ENCODE measurements at regions not wholly inside any gene's neighbourhood (a gene's known extent, or its start where the extent isn't known, plus 50 kb on each side); places are given as distances from the start of the nearest gene placed in this dataset.
"Not testable (repeated sequence)": the region's sequence is repeated elsewhere in the genome, so short reads cannot be mapped to it uniquely, and the experiment has no call there.

- no peak for DNase-seq (ENCODE audit: low read depth)
Observed at GRCh38 chr5:52607227-52607824, 180.4 kb upstream of the ITGA1 start.

DNA sequence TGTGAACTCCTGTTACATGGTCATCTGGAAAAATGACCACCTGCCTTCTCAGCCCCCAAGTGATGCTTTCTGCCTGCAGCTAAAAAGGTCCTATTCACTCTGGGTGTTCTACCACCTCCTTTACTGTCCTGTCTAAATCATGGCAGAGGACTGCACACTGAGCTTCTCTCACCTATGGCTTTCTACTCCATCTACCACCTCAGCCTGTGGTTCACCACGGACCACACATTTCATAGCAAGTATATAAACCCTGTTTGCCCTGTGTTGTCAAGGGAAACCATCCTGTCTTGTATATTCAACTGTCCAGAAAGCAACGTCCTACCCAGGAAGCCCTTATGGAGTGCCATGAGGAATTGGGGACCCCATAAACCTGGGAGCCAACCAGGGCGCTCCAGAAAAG is 167.4 kb upstream of the ITGA1 start:
- DNase-seq (ENCODE audit: low read depth), result no peak

- no peak for DNase-seq (ENCODE audit: low read depth)
Observed at GRCh38 chr5:52623291-52623690, 164.4 kb upstream of the ITGA1 start.

DNA sequence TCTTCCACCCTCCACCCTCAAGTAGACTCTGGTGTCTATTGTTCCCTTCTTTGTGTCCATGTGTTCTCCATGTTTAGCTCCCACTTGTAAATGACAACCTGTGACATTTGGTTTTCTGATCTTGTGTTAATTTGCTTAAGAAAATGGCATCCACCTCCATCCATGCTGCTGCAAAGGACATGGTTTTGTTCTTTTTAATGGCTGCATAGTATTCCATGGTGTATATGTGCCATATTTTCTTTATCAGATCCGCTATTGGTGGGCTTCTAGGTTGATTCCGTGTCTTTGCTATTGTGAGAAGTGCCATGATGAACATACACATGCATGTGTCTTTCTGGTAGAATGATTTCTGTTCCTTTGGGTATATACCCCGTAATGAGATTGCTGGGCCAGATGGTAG is 163.4 kb upstream of the ITGA1 start:
- no peak for DNase-seq (ENCODE audit: low read depth)

DNA sequence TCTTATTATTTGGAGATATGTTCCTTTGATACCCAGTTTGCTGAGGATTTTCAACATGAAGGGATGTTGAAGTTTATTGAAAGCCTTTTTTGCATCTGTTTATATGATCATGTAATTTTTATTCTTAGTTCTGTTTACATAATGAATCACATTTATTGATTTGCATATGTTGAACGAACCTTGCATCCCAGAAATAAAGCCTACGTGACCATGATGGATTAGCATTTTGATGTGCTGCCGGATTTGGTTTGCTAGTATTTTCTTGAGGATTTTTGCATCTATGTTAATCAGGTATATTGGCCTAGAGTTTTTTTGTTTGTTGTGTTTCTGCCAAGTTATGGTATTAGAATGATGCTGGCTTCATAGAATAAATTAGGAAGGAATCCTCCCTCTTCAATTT is 161.4 kb upstream of the ITGA1 start:
- DNase-seq (ENCODE audit: low read depth), result no peak

DNA sequence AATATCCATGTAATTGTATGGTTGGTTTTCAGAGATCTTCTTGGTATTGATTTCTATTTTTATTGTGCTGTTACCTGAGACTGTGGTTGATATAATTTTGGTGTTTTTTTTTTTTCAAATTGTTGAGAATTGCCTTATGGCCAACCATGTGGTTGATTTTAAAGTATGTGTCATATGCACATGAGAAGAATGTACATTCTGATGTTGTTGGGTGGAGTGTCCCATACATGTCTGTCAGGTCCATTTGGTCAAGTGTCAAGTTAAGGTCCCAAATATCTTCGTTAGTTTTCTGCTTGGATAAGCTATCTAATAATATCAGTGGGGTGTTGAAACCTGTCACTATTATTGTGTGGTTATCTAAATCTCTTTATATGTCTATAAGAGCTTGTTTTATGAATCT is 160.0 kb upstream of the ITGA1 start:
- DNase-seq (ENCODE audit: low read depth), result no peak

GRCh38 chr5:52632281-52632680 is 155.4 kb upstream of the ITGA1 start:
- no peak for DNase-seq (ENCODE audit: low read depth)

- DNase-seq (ENCODE audit: low read depth), result not testable (repeated sequence)
Observed at GRCh38 chr5:52634171-52634570, 153.5 kb upstream of the ITGA1 start.

DNA sequence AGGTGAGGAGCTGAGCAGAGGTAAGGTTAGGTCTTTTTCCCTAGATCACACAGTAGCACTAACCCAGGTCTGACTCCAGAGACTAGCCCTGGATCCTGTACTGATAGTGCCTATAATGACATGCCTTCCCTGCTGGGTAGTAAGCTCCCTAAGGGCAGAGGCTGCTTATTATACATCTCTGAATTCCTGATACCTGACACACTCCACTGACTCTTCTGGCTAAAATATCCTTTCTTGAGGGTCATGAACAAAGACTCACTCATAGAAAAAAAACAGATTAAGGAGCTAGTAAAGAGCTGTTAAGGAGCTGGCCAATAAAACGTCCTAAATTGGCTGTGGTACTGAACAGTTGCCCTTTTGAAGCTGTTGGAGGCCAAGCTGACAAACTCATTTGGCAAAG is 149.0 kb upstream of the ITGA1 start:
- no peak for DNase-seq (ENCODE audit: low read depth)

- no peak for DNase-seq (ENCODE audit: low read depth)
Observed at GRCh38 chr5:52648726-52649125, 139.0 kb upstream of the ITGA1 start.

GRCh38 chr5:52655163-52655562 is 132.6 kb upstream of the ITGA1 start:
- no peak for DNase-seq (ENCODE audit: low read depth)

GRCh38 chr5:52656569-52657246 is 131.0 kb upstream of the ITGA1 start:
- no peak for DNase-seq (ENCODE audit: low read depth)

DNA sequence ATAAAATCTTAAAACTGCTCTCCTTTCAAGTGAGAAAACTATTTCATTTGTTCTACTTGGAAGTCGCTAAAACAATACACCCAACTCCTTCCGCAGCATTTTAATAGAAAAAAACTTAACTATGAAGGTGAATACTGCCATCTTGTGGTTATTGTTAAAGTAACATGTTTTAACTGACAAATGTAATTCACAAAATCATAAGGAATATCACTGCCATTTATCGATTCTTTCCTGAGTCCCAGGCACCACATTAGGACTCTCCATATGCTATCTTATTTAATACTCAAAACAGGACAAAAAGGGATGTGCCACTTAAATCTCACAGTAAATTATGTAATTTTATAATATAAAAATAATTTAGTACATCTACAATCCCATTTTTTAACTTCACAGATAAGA is 130.5 kb upstream of the ITGA1 start:
- no peak for DNase-seq (ENCODE audit: low read depth)

GRCh38 chr5:52658246-52658645 is 129.5 kb upstream of the ITGA1 start:
- DNase-seq (ENCODE audit: low read depth), result no peak

- no peak for DNase-seq (ENCODE audit: low read depth)
Observed at GRCh38 chr5:52660621-52661020, 127.1 kb upstream of the ITGA1 start.

GRCh38 chr5:52661903-52662595 is 125.7 kb upstream of the ITGA1 start:
- no peak for DNase-seq (ENCODE audit: low read depth)

- DNase-seq (ENCODE audit: low read depth), result no peak
Observed at GRCh38 chr5:52665559-52665958, 122.2 kb upstream of the ITGA1 start.

DNA sequence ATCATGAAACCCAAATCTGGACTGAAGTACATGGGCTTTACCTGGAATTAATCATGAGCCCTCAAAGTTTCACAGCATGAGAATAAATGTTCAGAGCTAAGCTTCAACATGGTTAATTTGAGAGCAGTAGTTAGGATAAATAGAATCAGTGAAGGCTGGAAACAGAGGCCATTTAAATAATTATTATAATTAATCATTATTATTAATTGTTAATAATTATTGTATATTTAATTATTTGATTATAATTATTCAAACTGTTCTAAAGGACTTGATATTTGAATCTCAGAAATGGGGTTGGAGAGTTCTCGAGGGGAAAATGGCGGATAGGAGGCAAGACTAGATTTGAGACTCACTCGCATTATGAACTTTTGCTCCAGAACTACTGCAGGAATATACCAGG is 119.6 kb upstream of the ITGA1 start:
- DNase-seq (ENCODE audit: low read depth), result no peak

DNA sequence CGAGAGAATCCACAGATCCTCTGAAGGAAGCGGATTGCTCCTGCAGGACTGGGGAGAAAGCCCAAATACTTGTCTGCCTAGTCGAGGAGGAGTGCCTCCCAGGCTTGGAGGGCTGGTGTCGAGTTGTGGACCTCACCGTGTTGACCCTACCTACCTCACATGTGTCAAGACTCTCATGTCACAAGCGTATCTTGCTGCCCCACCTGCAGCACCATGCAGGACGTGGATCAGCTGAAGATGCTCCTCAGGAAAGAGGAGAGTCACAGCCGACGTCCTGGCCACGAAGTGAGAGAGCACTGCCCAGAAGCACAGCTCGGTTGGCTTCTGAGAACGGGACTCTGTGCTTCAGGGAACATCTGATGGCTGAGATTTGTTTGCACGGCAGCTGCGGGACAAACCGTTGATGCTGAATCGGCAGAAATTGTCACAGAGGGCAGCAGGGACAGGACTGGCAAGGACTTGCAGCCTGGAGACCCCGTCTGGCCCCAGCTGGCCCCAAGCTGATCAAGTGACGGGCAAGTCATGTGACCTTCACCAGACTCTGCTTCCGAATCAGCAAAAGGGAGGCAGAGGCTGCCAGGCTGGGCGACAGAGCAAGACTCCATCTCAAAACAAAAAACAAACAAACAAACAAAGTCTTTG is 119.1 kb upstream of the ITGA1 start:
- DNase-seq (ENCODE audit: low read depth), result no peak

GRCh38 chr5:52672459-52672858 is 115.3 kb upstream of the ITGA1 start:
- no peak for DNase-seq (ENCODE audit: low read depth)

- DNase-seq (ENCODE audit: low read depth), result no peak
Observed at GRCh38 chr5:52673495-52673894, 114.2 kb upstream of the ITGA1 start.

GRCh38 chr5:52674815-52675545 is 112.7 kb upstream of the ITGA1 start:
- DNase-seq (ENCODE audit: low read depth), result no peak

All from activated T-cell treated with anti-CD3 and anti-CD28 coated beads for 1 hour (primary cell).